SIG-M5 treated with dmso at 0.1 percent for 504 hours (cell line): ENCODE measurements at regions not wholly inside any gene's neighbourhood (a gene's known extent, or its start where the extent isn't known, plus 50 kb on each side); places are given as distances from the start of the nearest gene placed in this dataset.
A peak's percentile ranks its signal among the peaks of the same experiment; 100 is the strongest.

Experiments used
- DNase-seq: peaks from one replicate; lab custom pipeline; 2025; ENCODE audit not compliant: unreplicated experiment; lab: John Stamatoyannopoulos, UW

- DNase-seq = no peak
Observed at GRCh38 chr22:27133681-27134314, 476.4 kb downstream of the MIAT start.

DNA sequence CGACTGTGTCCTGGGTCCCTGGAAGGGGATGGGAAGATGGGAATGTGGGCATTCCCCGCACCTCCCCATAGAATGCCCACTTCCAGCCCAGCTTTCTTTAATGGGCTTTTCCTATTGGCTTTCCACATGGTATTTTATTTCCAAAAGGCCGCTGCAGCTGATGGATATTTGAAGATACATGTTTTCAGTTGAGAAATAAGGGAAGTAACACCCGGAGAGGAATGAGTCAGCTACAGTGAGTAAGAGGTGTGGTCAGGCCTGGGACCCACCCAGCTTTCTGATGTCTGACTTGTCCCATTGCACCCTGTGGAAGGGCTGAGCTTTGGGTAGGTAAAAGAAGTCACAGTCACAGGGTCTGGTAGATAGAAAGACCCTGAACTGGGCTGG is 476.9 kb downstream of the MIAT start:
- peak; percentile 84 for DNase-seq

DNA sequence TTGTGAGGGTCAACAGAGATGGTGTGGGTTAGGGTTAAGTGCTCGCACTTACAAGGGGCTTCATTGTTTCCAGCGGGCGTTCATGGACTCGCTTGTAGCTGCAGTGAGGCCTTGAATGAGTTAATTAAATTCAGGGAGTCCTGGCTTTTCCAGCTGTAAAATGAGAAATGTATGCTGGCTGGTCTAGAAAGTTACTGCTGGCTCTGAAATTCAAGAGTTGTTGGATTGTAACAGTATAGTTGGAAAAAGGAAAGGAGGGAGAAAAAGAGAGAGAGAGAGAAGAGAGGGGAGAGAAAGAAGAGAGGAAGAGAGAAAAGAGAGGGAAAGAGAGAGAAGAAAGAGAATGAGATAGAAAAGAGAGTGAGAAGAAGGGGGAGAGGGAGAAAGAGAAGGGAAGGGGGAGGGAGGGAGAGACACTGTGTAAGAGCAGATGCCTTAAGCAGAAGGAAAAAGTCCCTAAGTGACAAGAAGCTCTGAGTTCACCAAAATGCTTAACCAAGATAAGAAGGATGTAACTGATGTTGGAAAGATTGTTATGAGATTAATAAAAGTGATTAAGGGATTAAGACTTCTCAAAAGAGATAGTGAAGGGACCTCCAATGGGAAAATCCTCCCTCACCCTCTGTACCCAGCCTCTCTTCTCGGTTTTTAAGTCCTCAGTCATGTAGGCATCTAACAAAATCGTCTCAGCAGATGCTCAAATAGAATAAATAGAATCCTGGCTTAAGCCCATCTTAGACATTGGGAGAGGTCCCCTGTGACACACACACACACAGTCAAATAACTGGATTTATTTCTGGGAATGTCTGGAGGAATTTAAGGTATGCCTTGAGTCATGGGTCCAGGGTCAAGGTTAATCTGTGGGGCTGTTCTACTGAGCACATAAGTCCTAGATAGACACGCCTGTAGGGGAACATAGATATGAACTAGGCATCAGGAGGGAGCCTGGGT is 477.9 kb downstream of the MIAT start:
- no peak for DNase-seq

- DNase-seq = no peak
Observed at GRCh38 chr22:27136596-27136995, 479.2 kb downstream of the MIAT start.

- DNase-seq = no peak
Observed at GRCh38 chr22:27137871-27138337, 480.5 kb downstream of the MIAT start.

DNA sequence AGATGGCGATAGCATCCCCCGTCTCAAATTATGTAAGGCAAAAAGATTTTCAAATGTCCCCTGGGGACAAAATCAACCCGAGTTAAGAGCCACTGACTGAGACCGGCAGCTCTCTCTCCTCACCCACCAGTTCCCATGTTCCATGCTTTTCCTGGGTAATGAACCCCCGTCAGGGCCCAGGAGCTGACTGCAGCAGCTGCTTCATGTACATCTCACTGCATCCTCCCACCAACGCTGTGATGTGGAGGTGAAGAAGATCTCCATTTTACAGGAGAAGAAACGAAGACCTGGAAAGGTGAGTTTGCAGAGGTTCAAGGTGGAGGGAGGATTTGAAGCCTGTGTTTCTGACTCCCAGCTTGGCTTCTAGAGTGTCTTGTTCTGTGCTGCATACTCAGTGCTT is 481.1 kb downstream of the MIAT start:
- DNase-seq = no peak

DNA sequence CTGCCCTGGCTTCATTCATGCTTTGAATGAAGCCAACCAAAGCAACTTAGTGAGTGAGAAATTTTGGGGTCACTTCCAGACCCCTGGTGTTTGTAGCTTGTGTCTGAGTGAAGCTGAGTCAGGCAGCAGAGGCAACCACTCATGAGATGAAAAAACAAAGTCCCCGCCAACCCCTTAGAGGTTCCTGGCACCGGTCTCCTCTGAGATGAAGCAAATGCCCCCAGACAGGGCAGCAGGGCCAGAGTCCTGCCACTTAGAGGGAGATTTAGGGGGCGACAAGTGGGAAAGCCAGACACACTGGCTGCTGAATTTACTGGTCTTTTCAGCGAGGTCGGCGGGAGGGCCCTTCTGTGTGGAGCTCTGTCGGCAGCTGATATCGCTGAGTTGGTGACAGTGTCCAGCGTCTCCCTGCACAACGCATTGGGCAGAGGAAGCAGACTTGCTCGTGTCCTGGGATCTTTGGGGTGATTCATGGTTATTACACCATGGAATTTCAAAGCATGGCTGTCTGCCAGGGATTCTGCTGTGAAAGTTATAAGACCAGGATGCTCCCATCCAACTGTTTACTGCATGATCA is 482.6 kb downstream of the MIAT start:
- DNase-seq = no peak

DNA sequence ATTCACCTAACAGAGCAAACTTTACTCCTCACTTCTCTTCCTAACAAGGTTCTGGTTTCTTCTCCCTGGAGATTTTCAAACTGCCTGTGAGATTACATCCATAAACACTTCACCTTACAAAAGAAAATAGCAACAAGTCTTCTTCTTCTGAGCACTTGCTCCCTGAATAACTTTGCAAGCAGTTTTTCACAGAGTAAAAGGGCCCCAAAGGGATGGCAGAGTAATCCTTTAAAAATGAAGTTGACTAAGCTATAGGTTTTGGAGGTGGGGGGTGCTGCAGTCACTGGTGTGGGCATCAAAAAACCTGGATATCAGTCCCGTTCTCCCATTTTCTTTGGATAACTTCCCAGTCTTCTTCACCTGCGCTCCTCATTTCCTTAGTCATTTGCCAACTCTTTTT is 484.9 kb downstream of the MIAT start:
- DNase-seq = no peak

DNA sequence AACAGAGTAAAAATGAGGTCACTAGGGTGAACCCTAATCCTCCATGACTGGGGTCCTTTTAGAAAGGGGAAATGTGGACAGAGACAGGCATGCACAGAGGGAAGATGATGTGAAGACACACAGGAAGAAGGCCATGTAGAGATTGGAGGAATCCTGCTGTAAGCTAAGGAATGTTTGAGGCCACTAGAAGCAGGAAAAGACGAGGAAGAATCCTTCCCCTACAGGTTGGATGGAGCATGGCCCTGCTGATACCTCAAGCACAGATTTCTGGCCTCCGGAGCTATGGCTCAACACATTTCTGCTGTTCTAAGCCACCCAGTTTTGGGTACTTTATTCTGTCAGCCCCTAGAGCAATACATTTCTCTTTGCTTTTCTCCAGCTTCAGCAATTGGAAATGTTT is 486.9 kb downstream of the MIAT start:
- no peak for DNase-seq

DNA sequence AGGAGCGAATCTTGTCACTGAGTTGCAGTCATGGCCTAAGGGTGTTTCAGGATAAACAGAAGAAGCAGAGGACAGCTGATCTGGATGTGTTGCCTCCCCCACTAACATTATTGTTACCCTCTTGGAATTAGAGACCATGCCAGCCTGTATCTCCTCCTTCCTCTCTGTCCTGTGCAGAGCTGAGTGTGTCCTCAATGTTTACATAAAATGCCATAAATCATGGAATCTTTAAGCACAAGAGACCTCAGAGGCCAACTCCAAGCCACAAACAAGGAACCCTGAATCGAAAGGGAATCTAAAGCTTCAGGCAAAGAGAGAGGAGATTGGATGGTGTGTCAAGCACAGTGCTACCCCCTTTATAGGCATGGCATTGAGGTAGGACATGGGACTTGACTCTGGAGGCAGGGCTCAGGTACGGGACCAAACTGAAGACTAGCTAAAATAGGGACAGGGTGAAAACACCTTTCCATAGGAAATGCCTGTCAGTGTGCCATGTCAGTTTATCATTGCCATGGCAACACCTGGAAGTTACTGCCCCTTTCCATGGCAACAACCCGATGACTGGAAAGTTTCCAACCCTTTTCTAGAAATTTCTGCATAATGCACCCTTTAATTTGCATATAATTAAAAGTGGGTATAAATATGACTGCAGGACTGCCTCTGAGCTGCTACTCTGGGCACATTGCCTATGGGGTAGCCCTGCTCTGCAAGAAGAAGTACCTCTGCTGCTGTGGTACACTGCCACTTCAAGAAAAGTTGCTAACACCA is 489.7 kb downstream of the MIAT start:
- DNase-seq = no peak

GRCh38 chr22:27148055-27148454 is 490.7 kb downstream of the MIAT start:
- no peak for DNase-seq

DNA sequence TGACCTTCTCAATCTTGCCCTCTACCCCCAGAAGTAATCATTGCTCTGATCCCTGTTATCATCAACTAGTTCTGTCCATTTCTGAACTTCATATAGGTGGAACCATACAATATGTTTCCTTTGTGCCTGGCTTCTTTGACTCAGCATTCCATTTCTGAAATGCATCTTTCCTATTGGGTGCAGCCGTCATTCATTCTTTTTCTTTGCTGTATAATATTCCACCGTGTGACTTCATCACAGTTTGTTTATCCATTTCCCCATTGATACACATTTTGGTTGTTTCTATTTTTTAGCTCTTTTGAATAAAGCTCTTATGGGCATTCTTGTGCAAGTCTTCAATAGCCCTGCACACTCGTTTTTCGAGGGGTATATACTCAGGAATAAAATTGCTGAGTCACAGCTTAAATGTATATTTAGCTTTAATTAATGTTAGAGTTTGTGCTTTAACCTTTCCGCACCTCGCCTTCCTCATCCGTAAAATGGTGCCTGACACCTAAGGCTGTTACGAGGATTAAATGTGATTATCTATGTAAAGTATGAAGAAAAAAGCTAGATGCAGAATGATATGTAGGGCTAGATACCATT is 491.6 kb downstream of the MIAT start:
- DNase-seq = no peak

GRCh38 chr22:27149921-27150543 is 492.6 kb downstream of the MIAT start:
- DNase-seq = no peak

- peak; percentile 74 for DNase-seq
Observed at GRCh38 chr22:27150544-27150941, 493.2 kb downstream of the MIAT start.

DNA sequence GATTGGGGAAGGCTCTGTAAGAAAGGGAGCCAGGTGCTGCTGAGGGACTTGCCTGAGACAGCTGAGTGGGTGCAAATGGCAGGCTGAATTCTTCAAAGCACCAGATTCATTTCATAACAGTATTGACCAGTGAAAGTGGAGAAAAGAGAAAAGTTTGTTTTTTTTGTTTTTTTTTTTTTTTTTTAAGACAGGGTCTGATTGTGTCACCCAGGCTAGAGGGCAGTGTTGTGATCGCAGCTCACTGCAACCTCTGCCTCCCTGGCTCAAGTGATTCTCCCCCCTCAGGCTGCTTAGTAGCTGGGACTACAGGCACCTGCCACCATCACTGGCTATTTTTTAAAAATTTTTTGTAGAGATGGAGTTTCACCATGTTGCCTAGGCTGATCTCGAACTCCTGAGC is 494.0 kb downstream of the MIAT start:
- no peak for DNase-seq

DNA sequence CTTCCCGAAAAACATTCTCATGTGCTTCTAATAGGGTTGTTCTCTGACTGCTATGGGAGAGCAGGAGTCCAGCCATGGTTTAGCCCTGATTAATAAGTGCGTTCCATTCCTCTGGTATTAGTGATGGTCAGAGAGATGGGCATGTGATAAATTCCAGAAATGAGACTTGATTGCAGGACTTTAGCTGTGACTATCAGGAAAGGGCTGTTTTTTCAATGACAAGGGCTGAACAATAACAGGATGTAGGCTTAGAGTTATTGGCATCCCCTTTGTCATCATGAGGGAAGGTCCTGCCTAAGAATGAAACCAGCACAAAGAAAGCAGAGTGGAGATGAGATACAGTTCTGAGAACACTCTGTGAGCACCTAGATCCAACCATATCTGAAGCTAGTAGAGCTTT is 494.6 kb downstream of the MIAT start:
- no peak for DNase-seq

DNA sequence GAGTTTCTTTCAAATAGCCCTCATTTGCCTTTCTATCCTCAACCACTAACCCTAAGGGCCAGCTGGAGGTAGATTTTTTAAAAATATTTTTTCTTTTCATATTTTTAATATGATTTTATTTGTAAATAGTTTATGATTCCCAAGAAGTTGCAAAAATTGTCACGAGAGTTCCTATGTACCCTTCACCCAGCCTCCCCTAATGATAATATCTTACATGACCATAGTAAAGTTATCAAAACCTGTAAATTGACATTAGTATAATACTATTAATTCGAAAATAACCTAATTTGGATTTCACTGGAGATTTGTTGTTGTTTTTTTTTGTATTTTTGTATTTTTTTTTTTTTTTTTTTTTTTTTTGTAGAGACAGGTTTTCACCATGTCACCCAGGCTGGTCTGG is 495.5 kb downstream of the MIAT start:
- no peak for DNase-seq

DNA sequence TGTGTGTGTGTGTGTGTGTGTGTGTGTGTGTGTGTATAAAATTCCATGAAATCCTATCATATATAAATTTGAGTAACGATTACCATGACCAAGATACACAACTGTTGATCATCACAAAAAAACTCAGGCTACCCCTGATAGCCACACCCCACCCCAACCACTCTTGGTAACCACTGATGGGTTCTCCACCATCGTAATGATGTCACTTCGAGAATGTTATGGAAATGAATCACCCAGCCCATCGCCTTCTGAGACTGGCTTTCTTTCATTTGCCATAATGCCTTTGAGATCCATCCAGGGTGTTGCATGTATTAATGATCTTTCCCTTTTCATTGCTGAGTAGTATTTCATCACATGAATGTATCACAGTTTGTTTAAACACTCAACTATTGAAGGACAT is 496.0 kb downstream of the MIAT start:
- DNase-seq = no peak

- DNase-seq = no peak
Observed at GRCh38 chr22:27154717-27155116, 497.3 kb downstream of the MIAT start.

DNA sequence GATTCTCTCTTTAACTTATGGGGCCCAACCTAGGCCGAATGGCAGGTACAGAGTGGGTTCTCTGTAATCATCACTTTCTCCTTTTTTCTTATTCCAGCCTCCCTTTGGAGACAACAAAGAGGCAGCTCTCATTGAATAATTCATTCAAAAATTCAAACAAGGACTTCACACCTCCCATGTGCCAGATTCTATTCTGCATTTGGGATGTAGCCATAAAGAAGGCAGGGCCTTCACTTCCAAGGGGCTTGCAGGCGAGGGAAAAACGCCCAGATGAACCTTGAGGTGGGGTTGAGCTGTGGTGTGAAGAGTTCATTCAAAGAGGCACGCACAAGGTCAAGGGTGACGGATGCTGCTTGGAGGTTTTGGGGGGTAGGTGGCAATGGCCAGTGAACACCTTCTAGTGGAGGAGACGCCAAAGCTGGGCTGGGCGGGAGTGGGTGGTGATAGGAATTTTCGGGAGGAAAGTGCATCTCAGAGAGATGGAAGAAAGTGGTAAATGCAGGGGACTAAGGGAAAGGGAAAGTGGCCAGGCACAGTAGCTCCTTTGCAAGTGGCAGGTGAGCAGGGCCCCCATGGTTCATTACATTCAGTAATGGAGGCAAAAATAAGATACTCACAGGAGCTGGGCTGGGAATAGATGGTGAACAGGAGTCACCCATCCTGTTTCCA is 499.6 kb downstream of the MIAT start:
- DNase-seq = no peak
